ENCODE measurements at regions not wholly inside any gene's neighbourhood (a gene's known extent, or its start where the extent isn't known, plus 50 kb on each side); places are given as distances from the start of the nearest gene placed in this dataset.

GRCh38 chr5:52497133-52497693 is 290.5 kb upstream of the ITGA1 start:
- DNase-seq (ENCODE audit: low read depth), result no peak

GRCh38 chr5:52498607-52499006 is 289.1 kb upstream of the ITGA1 start:
- no peak for DNase-seq (ENCODE audit: low read depth)

GRCh38 chr5:52502460-52502999 is 285.2 kb upstream of the ITGA1 start:
- DNase-seq (ENCODE audit: low read depth), result no peak

- no peak for DNase-seq (ENCODE audit: low read depth)
Observed at GRCh38 chr5:52504584-52505240, 283.0 kb upstream of the ITGA1 start.

GRCh38 chr5:52517667-52518066 is 270.0 kb upstream of the ITGA1 start:
- no peak for DNase-seq (ENCODE audit: low read depth)

- no peak for DNase-seq (ENCODE audit: low read depth)
Observed at GRCh38 chr5:52520171-52520570, 267.5 kb upstream of the ITGA1 start.

- DNase-seq (ENCODE audit: low read depth), result no peak
Observed at GRCh38 chr5:52521236-52521635, 266.5 kb upstream of the ITGA1 start.

- no peak for DNase-seq (ENCODE audit: low read depth)
Observed at GRCh38 chr5:52523701-52524100, 264.0 kb upstream of the ITGA1 start.

- DNase-seq (ENCODE audit: low read depth), result no peak
Observed at GRCh38 chr5:52531105-52531504, 256.6 kb upstream of the ITGA1 start.

- no peak for DNase-seq (ENCODE audit: low read depth)
Observed at GRCh38 chr5:52543594-52543993, 244.1 kb upstream of the ITGA1 start.

GRCh38 chr5:52544738-52545137 is 243.0 kb upstream of the ITGA1 start:
- no peak for DNase-seq (ENCODE audit: low read depth)

GRCh38 chr5:52554293-52554692 is 233.4 kb upstream of the ITGA1 start:
- no peak for DNase-seq (ENCODE audit: low read depth)

- DNase-seq (ENCODE audit: low read depth), result peak; percentile 30
Observed at GRCh38 chr5:52560366-52560765, 227.3 kb upstream of the ITGA1 start.

GRCh38 chr5:52562473-52562872 is 225.2 kb upstream of the ITGA1 start:
- DNase-seq (ENCODE audit: low read depth), result no peak

- no peak for DNase-seq (ENCODE audit: low read depth)
Observed at GRCh38 chr5:52564587-52564986, 223.1 kb upstream of the ITGA1 start.

GRCh38 chr5:52577546-52577945 is 210.2 kb upstream of the ITGA1 start:
- no peak for DNase-seq (ENCODE audit: low read depth)

- DNase-seq (ENCODE audit: low read depth), result no peak
Observed at GRCh38 chr5:52579391-52579790, 208.3 kb upstream of the ITGA1 start.

- peak; percentile 51 for DNase-seq (ENCODE audit: low read depth)
Observed at GRCh38 chr5:52580921-52581320, 206.8 kb upstream of the ITGA1 start.

- no peak for DNase-seq (ENCODE audit: low read depth)
Observed at GRCh38 chr5:52582313-52582712, 205.4 kb upstream of the ITGA1 start.

GRCh38 chr5:52587131-52587530 is 200.6 kb upstream of the ITGA1 start:
- DNase-seq (ENCODE audit: low read depth), result no peak

- no peak for DNase-seq (ENCODE audit: low read depth)
Observed at GRCh38 chr5:52597625-52598024, 190.1 kb upstream of the ITGA1 start.

- no peak for DNase-seq (ENCODE audit: low read depth)
Observed at GRCh38 chr5:52598968-52599367, 188.7 kb upstream of the ITGA1 start.

GRCh38 chr5:52603778-52604554 is 183.8 kb upstream of the ITGA1 start:
- no peak for DNase-seq (ENCODE audit: low read depth)

Data from LHCN-M2 (cell line).